GM19468 (cell line): ENCODE measurements at regions not wholly inside any gene's neighbourhood (a gene's known extent, or its start where the extent isn't known, plus 50 kb on each side); places are given as distances from the start of the nearest gene placed in this dataset.
"Not testable (repeated sequence)": the region's sequence is repeated elsewhere in the genome, so short reads cannot be mapped to it uniquely, and the experiment has no call there.

Experiments
- ATAC-seq: cut with Tn5 transposase; IDR thresholded peaks from one replicate; pipeline ENCODE4 v1.9.1; 2021; ENCODE audit warnings: mild to moderate bottlenecking, moderate library complexity, moderate number of reproducible peaks; ENCODE audit not compliant: unreplicated experiment; ENCODE audit errors: extremely low read depth

GRCh38 chr20:5696011-5696559, 54.1 kb upstream of the SHLD1 start:
- ATAC-seq, result no peak

DNA sequence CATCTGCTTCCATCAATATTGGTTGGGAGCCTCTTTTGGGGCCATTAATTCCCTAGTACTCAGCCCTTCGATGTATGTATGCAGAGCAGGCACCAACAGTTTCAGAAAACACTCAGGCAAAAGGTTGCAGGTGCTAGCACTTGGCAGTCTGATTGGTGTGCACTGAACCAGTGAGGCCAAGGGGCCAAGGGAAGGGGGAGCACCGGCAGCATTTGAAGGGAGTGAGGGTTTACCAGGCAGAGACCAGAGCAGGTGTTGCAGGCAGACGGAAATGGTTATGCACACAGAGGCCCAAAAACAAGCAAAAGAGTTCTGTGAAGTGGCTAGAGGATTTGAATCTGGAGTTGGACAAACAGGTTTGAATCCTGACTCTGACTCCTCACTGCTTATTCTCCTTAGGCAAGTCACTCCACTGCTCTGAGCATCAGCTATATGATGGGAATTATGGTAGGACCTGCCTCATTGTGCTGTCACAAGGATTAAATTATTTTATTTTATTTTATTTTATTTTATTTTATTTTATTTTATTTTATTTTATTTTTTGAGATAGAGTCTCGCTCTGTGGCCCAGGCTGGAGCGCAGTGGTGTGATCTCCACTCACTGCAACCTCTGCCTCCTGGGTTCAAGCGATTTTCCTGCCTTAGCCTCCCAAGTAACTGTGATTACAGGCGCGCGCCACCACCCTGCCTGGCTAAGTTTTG, 58.1 kb upstream of the SHLD1 start:
- peak; percentile 75 for ATAC-seq

DNA sequence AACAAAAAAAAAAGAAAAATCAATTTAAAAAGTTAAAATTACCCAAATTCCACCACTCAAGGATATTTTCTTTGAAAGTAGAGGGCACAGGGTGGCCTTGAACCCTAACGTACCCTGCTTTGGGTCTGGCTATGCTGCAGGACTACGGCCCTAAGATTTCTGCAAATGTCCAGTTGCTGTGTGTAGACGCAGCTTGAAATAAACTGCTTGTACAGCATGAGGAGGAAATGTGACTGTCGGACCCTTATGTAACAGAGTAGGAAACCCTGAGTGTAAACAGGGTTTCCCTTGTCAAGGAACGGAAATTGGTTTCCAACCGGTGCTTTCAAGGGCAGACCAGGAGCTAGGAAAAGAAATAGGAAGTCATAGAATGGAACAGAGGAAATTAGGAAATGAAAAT, 60.7 kb upstream of the SHLD1 start:
- ATAC-seq, result no peak

GRCh38 chr20:5688431-5688972, 61.7 kb upstream of the SHLD1 start:
- ATAC-seq, result no peak

- ATAC-seq, result no peak
Observed at GRCh38 chr20:5687884-5688283, 62.3 kb upstream of the SHLD1 start.

DNA sequence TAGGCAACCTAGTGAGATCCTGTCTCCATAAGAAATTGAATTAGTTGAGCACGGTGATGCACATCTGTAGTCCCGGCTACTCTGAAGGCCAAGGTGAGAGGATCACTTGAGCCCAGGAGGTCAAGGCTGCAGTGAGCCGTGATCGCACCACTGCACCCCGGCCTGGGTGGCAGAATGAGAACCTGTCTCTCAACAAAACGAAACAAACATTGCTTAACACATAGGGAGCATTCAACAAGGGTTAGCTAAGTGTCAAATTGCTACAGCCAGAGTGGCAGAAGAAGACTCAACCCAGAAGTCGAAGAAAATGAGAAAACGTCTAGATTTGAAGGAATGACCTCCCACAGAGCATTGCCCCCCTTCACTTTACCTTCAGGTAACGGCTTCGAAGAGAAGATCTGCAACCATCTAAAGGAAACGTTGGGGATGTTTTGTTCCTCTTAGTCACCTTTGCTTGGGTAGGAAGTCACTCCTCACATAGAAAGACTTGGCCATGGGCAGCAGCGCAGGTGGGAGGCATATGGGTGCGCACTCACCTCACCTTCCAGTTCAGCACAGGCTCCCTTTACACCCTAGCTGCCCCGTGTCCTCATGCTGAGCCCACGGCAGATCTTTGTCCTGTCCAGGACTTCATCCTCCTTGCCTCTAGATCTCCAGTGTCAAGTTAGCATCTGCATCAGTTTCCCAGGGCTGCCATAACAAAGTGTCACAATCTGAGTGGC, 63.7 kb upstream of the SHLD1 start:
- ATAC-seq, result no peak

- ATAC-seq, result not testable (repeated sequence)
Observed at GRCh38 chr20:5682556-5682955, 67.6 kb upstream of the SHLD1 start.

GRCh38 chr20:5680192-5680591, 69.4 kb upstream of the GPCPD1 start:
- ATAC-seq, result no peak

GRCh38 chr20:5678777-5679176, 68.0 kb upstream of the GPCPD1 start:
- ATAC-seq, result no peak

GRCh38 chr20:5677944-5678343, 67.1 kb upstream of the GPCPD1 start:
- ATAC-seq, result not testable (repeated sequence)

GRCh38 chr20:5677389-5677788, 66.6 kb upstream of the GPCPD1 start:
- no peak for ATAC-seq

DNA sequence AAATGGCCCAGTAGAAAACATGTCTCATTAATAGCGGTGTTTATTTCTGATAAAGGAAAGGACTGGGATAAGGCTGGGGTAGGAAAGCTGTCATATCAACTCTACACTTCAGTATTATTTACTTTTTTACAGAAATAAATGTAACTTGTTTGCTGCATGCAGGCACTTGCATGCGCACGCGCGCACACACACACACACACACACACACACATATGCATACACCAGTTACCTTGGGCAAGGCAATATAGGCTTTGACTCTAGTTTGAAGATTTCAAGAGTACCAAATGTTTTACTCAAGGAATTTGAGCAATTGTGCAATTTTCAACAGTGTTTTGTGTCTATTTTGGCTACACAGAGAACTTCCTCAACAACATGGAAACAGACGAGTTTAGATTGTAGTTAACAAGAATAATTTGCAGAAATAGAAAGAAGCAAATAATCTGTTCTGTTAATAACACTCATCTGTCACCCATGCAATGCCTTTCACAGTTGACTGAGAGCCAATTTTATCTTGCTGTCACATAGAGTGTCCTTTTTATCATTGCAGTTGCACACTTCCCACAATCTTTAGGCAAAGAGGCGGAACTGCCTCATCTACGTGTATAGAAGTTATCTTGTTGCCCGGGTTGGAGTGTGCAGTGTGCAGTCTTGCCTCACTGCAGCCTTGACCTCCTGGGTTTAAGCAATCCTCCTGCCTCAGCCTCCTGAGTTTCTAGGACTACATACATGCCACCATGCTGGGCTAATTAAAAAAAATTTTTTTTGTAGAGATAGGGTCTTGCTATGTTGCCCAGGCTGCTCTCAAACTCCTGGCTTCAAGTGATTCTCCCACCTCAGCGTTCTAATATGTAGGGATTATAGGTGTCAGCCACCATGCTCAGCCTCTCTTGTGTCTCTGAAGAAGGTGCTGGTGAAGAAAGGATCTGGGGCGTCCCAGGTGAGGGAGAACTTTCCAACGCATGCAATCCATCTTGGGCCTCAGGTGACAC, 64.6 kb upstream of the GPCPD1 start:
- no peak for ATAC-seq

GRCh38 chr20:5674176-5674660, 63.4 kb upstream of the GPCPD1 start:
- ATAC-seq, result peak; percentile 47

- ATAC-seq, result no peak
Observed at GRCh38 chr20:5670874-5671273, 60.1 kb upstream of the GPCPD1 start.

GRCh38 chr20:5670036-5670536, 59.3 kb upstream of the GPCPD1 start:
- no peak for ATAC-seq

- no peak for ATAC-seq
Observed at GRCh38 chr20:5668529-5668868, 57.7 kb upstream of the GPCPD1 start.

DNA sequence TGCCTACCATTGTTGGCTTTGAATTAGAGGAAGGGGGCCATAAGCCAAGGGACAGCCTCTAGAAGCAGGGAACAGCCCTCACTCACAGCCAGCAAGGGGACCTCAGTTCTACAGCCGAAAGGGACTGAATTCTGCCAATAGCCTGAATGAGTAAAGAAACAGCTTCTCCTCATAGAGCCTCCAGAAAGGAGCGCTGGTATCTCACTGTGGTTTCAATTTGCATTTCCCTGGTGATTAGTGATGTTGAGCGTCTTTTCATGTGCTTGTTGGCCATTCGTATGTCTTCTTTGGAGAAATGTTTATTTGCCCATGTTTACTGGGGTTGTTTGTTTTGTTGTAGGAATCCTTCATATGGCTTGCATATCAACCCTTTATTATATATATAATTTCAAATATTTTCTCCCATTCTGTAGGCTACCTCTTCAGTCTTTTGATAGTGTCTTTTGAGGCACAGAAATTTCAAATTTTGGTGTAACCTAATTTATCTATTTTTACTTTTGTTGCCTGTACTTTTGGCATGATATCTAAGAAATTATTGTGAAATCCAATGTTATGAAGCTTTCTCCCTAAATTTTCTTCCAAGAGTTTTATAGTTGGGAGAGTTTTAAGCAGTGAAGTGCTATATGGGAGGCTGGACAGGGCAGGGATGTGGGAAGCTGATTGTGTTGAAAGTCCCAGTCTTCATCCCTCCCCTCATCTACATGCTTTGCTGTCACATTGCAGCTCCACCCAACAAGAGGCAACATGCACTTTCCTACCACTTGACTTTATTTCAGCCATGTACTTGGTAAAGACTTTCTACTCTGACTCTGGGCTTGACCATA, 57.1 kb upstream of the GPCPD1 start:
- ATAC-seq, result peak; percentile 33

DNA sequence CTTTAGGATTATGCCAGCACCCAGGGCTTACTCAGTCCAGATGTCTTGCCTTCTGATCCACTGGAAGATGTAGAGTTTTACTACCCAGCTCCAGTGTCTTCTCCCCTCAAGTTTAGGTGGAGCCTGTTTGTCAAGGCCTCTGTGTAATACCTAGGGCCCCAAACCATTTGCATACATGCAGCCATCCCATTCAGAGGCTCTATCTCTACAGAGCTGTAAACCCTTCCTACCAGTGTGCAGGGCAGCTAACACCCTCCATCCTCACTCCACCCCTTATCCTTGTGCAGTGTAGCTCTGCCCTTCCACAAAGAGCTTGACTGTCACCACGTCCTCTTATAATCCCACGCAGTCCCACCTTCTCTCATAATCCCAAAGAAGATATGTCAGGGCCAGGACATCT, 54.6 kb upstream of the GPCPD1 start:
- no peak for ATAC-seq

DNA sequence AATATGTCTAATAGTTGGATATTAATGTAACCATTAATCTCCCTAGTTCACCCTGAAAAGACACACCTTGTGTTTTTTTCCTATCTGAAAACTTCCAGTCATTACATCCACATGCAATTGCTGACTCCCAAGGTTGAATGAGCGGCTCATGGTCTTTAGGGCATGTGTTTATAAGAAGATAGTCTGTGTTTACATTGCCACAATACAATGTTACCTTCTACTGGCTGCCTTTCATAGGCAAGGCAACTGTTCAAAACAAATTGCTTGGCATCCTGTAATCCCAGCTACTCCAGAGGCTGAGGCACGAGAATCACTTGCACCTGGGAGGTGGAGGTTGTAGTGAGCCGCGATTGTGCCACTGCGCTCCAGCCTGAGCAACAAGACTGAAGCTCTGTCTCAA, 52.6 kb upstream of the GPCPD1 start:
- ATAC-seq, result no peak
